GM23338 (cell line): ENCODE measurements at regions not wholly inside any gene's neighbourhood (a gene's known extent, or its start where the extent isn't known, plus 50 kb on each side); places are given as distances from the start of the nearest gene placed in this dataset.

Experiments used
- ATAC-seq: fragments of 200-7000 bp; cut with Tn5 transposase; 3 replicates; pipeline ENCODE4 v1.9.1; 2020
- DNase-seq: peaks from one replicate; pipeline ENCODE4 v3.0.0-alpha.2; 2015; ENCODE audit warnings: low spot score
- H2AFZ ChIP-seq: fragments of 200-600 bp; sonication (generic); 2 replicates; pipeline ENCODE4 v1.8.0; 2016; ENCODE audit warnings: antibody characterized with exemption, mild to moderate bottlenecking, moderate library complexity
- H3F3A ChIP-seq: fragments of 200-600 bp; sonication (generic); replicated peaks from 2 replicates; pipeline ENCODE4 v1.8.0; 2017; ENCODE audit warnings: antibody characterized with exemption, mixed run types, low read depth
- H3K27ac ChIP-seq: fragments of 200-600 bp; sonication (generic); 2 replicates; pipeline ENCODE4 v1.6.1; 2016; ENCODE audit warnings: low read depth
- H3K27me3 ChIP-seq: fragments of 200-600 bp; sonication (generic); 2 replicates; pipeline ENCODE4 v1.8.0; 2016; ENCODE audit warnings: mild to moderate bottlenecking, mixed run types, moderate library complexity; ENCODE audit not compliant: insufficient read depth
- H3K36me3 ChIP-seq: fragments of 200-600 bp; sonication (generic); 2 replicates; pipeline ENCODE4 v1.8.0; 2016; ENCODE audit warnings: mild to moderate bottlenecking; ENCODE audit not compliant: insufficient read depth
- H3K4me1 ChIP-seq: fragments of 200-600 bp; sonication (generic); 2 replicates; pipeline ENCODE4 v1.8.0; 2016; ENCODE audit warnings: mild to moderate bottlenecking, moderate library complexity; ENCODE audit not compliant: insufficient read depth
- H3K4me2 ChIP-seq: fragments of 200-600 bp; sonication (generic); 2 replicates; pipeline ENCODE4 v1.7.1; 2017; ENCODE audit warnings: mixed run types
- H3K4me3 ChIP-seq: fragments of 200-600 bp; sonication (generic); 2 replicates; pipeline ENCODE4 v1.6.1; 2016; ENCODE audit warnings: mixed run types
- H3K79me2 ChIP-seq: fragments of 200-600 bp; sonication (generic); replicated peaks from 2 replicates; pipeline ENCODE4 v1.8.0; 2017; ENCODE audit warnings: mild to moderate bottlenecking; ENCODE audit not compliant: insufficient read depth
- H3K9me2 ChIP-seq: fragments of 200-600 bp; sonication (generic); 2 replicates; pipeline ENCODE4 v1.8.0; 2017; ENCODE audit not compliant: insufficient read depth
- H4K20me1 ChIP-seq: fragments of 200-600 bp; sonication (generic); replicated peaks from 2 replicates; pipeline ENCODE4 v1.8.0; 2017; ENCODE audit warnings: mild to moderate bottlenecking; ENCODE audit not compliant: insufficient read depth
- H3K27ac Mint-ChIP-seq: 2 replicates; pipeline ENCODE4 v1.8.0; 2020; ENCODE audit warnings: inconsistent platforms, mild to moderate bottlenecking, moderate library complexity, mixed read lengths
- H3K27me3 Mint-ChIP-seq: 3 replicates; pipeline ENCODE4 v1.8.0; 2022; ENCODE audit warnings: low read depth, mild to moderate bottlenecking, moderate library complexity, mixed read lengths, inconsistent platforms; ENCODE audit not compliant: insufficient read depth, poor library complexity
- H3K36me3 Mint-ChIP-seq: 3 replicates; pipeline ENCODE4 v1.8.0; 2021; ENCODE audit warnings: low read depth, mild to moderate bottlenecking, inconsistent platforms, moderate library complexity, mixed read lengths
- H3K4me1 Mint-ChIP-seq: 3 replicates; pipeline ENCODE4 v1.8.0; 2020; ENCODE audit warnings: mild to moderate bottlenecking, inconsistent platforms, mixed read lengths
- H3K4me3 Mint-ChIP-seq: 3 replicates; pipeline ENCODE4 v1.8.0; 2021; ENCODE audit warnings: moderate library complexity, mild to moderate bottlenecking, inconsistent platforms, mixed read lengths
- H3K9me3 Mint-ChIP-seq: 3 replicates; pipeline ENCODE4 v1.8.0; 2020; ENCODE audit warnings: moderate library complexity, mild to moderate bottlenecking, inconsistent platforms, mixed read lengths
- CREB1 ChIP-seq: fragments of 250-450 bp; sonication (Bioruptor Pico); IDR thresholded peaks from 2 replicates; pipeline ENCODE4 v1.5.0; 2020; ENCODE audit warnings: low read depth, mild to moderate bottlenecking, moderate library complexity
- CTCF ChIP-seq, 2 experiments: fragments of 200-600 bp in 1 of 2; sonication (generic) in 1 of 2; conservative IDR thresholded peaks; 2 replicates each; pipeline versions ENCODE4 v1.5.1 to v1.6.1; 2016 to 2017; ENCODE audit warnings: antibody characterized with exemption in 2 of 2, low read depth in 2 of 2, mild to moderate bottlenecking in 2 of 2, moderate library complexity in 1 of 2
- EZH2 ChIP-seq: fragments of 200-600 bp; sonication (generic); IDR thresholded peaks from one replicate; pipeline ENCODE4 v1.8.0; 2017; ENCODE audit warnings: antibody characterized with exemption, mild to moderate bottlenecking, low read depth; ENCODE audit not compliant: unreplicated experiment
- EZH2phosphoT487 ChIP-seq: fragments of 200-600 bp; sonication (generic); IDR thresholded peaks from one replicate; pipeline ENCODE4 v1.8.1; 2018; ENCODE audit warnings: antibody characterized with exemption; ENCODE audit not compliant: unreplicated experiment
- JUNB ChIP-seq: IDR thresholded peaks from one replicate; pipeline ENCODE4 v1.6.1; 2016; ENCODE audit warnings: antibody characterized with exemption; ENCODE audit not compliant: unreplicated experiment
- POLR2AphosphoS5 ChIP-seq: IDR thresholded peaks from 2 replicates; pipeline ENCODE4 v1.6.1; 2016; ENCODE audit warnings: antibody characterized with exemption, low read depth
- REST ChIP-seq: IDR thresholded peaks from one replicate; pipeline ENCODE4 v1.6.1; 2018; ENCODE audit warnings: antibody characterized with exemption; ENCODE audit not compliant: unreplicated experiment
- STAT1 ChIP-seq: IDR thresholded peaks from one replicate; pipeline ENCODE4 v1.6.1; 2016; ENCODE audit warnings: antibody characterized with exemption; ENCODE audit not compliant: unreplicated experiment
- ZNF114 ChIP-seq: fragments of 250-450 bp; sonication (Bioruptor Pico); IDR thresholded peaks from 2 replicates; pipeline ENCODE4 v1.5.0; 2020; ENCODE audit warnings: mild to moderate bottlenecking, moderate library complexity
- ZNF331 ChIP-seq: fragments of 250-450 bp; sonication (Bioruptor Pico); IDR thresholded peaks from 2 replicates; pipeline ENCODE4 v1.5.0; 2020; ENCODE audit warnings: low read depth, mild to moderate bottlenecking, moderate library complexity
- ZNF462 ChIP-seq: fragments of 250-450 bp; sonication (Bioruptor Pico); IDR thresholded peaks from 2 replicates; pipeline ENCODE4 v1.5.0; 2020; ENCODE audit warnings: mild to moderate bottlenecking, moderate library complexity

GRCh38 chr1:58901008-58901407, 117.2 kb upstream of the JUN start:
- H3K27ac ChIP-seq = no peak overlapping the region
- H3F3A ChIP-seq = no peaks in the 10 kb centered on the region
- H3K27me3 ChIP-seq = peaks cover 8% of the 10 kb centered on the region; the same call in 1 of the 2 replicates
- TF ChIP-seq EZH2 (no peak), EZH2phosphoT487 (no peak), CTCF (conservative IDR thresholded peaks at IDR 0.05; ENCODE audit: low read depth in 2 of 2) (no peak), POLR2AphosphoS5 (no peak), ZNF331 (CRISPR knock-in tag) (no peak), CREB1 (CRISPR knock-in tag) (no peak), REST (no peak), JUNB (no peak), ZNF462 (CRISPR knock-in tag) (no peak), ZNF114 (CRISPR knock-in tag) (no peak), STAT1 (no peak)
- 0 out of 2 replicates have a peak, but pooled peaks cover 4% of the 10 kb centered on the region for H3K4me1 ChIP-seq
- no peak overlapping the region for H3K4me3 Mint-ChIP-seq
- H3K4me3 ChIP-seq = no peak overlapping the region
- no peaks in the 10 kb centered on the region for H3K36me3 Mint-ChIP-seq
- DNase-seq (no peak), ATAC-seq (no peak)
- no peaks in the 10 kb centered on the region for H4K20me1 ChIP-seq
- no peaks in the 10 kb centered on the region for H3K79me2 ChIP-seq
- H2AFZ ChIP-seq = no peak overlapping the region
- no peak overlapping the region for H3K4me2 ChIP-seq
- no peak overlapping the region for H3K27ac Mint-ChIP-seq
- peaks cover 14% of the 10 kb centered on the region for H3K4me1 Mint-ChIP-seq
- H3K27me3 Mint-ChIP-seq = peaks cover 3% of the 10 kb centered on the region
- H3K36me3 ChIP-seq = no peaks in the 10 kb centered on the region
- no peaks in the 10 kb centered on the region for H3K9me3 Mint-ChIP-seq
- no peaks in the 10 kb centered on the region for H3K9me2 ChIP-seq
